ENCODE measurements at regions not wholly inside any gene's neighbourhood (a gene's known extent, or its start where the extent isn't known, plus 50 kb on each side); places are given as distances from the start of the nearest gene placed in this dataset.

DNA sequence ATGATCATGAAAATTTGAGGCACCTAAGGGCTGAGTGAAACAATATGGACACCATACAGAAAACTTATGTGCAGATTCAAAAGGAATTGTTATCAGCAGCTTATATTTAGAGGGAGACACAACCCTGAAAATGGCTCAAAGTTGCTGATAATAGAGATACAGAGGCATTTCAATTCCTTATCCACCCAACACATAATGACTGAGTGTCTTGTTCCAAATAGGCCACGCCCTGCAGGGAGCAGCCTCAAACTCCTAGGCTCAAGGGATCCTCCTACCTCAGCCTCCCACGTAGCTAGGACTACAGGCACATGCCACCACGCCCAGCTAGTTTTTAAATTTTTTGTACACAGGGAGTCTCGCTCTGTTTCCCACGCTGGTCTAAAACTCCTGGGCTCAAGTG is 79.0 kb downstream of the LBH start:
- no peak for DNase-seq (ENCODE audit: low read depth)

DNA sequence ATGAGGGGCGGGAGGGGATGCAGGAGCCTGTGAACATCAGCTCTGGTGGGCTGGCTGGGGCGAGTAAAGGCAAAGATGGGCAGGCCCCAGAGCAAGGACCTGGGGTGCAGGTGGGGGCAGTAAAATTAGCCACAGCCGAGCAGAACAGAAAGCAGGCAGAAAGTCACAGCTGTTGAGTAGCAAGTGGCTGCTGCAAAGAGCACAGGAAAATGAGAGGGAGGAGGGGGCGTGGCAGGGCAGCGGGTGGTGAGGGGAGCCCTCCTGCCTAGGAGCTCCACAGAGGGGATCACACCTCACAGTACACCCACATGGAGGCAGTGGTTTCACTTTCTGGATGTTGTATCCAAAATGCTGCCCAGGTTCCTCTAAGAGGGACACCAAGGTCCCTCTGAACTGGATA is 79.6 kb downstream of the LBH start:
- DNase-seq (ENCODE audit: low read depth), result no peak

GRCh38 chr2:30311711-30312110 is 80.4 kb downstream of the LBH start:
- no peak for DNase-seq (ENCODE audit: low read depth)

GRCh38 chr2:30312916-30313315 is 81.6 kb downstream of the LBH start:
- no peak for DNase-seq (ENCODE audit: low read depth)

DNA sequence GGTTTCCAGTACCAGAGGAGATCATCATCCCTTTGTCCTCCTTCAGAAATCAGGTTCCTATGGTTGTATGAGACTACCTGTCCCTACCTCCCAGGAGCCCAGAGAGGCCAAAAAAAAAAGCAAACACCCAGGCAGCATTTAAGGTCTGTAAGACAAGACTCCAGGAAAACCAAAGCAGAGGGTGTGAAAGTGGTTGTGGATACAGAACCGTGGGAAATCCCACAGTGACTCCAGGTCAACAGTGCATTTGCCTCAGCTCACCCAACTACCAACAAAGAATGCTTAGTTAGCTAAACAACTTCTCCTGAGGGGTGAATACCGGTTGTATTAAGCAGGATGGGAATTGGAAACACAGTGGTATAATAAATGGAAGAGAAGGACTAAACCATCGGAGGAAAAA is 83.6 kb downstream of the LBH start:
- DNase-seq (ENCODE audit: low read depth), result no peak

- no peak for DNase-seq (ENCODE audit: low read depth)
Measured at GRCh38 chr2:30315391-30316063, 84.2 kb downstream of the LBH start.

- no peak for DNase-seq (ENCODE audit: low read depth)
Measured at GRCh38 chr2:30316408-30316807, 85.1 kb downstream of the LBH start.

GRCh38 chr2:30318987-30319782 is 87.9 kb downstream of the LBH start:
- DNase-seq (ENCODE audit: low read depth), result no peak

DNA sequence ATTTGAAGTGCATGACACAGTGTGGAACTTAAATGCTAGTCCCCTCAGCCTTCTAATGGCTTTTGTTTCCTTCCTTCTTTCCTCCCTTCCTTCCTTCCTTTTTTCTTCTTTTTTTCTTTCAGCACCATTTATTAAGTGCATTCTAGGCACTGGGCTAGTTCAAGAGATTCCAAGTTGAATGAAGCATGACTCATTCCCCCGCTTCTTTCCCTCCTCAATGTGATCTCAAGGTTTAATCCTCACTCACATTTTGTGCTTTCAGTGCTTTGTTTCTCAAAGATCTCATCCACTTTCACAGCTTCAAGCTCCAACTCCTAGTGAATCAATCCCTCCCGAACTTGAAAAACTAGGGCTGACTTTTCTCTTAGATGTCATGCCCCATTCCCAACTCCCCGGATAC is 90.1 kb downstream of the LBH start:
- DNase-seq (ENCODE audit: low read depth), result no peak

DNA sequence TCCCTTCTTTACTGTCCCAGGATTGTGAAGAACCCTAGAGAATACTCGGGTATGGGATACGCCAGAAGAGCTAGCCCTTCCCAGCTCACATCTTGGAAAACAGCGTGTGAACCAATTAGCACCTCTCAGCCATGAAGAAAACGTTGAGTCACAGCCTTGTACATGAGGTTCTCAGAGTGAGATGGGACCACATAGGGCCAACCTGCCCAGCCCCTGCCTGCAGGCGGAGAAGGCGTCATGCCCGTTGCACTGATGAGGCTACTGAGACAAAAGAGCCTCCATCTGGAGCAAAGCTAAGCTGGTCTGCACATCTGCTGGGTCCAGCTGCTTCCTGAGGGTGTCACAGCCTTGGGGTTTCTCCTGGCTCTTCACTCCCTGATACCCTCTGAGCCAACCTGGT is 92.2 kb downstream of the LBH start:
- no peak for DNase-seq (ENCODE audit: low read depth)

DNA sequence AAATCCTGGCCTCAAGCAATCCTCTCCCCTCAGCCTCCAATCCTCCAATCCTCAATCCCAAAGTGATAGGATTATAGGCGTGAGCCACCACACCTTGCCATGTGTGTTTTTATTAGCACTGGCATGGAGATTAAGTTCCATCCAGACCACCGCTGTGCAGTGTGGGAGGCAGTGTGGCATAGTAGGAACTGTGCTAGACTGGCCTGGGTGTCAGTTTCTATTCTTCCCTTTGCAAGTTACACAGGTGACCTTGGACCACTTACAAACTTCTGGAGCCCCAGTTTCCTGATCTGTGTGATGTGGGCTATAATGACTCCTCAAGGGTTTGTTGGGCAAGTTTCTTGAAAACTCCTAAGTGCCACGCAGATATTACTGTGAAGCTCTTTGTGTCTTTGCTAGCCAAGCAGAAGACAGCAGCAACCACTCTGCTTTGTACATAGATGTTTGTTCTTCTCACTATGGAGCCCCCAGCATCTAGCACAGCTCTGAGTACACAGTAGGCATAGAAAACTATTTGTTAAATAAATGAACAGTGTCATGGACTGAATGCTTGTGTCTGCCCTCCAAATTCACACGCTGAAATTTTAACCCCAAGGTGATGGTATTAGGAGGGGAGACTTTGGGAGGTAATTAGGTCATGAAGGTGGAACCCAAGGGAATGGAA is 93.0 kb downstream of the LBH start:
- no peak for DNase-seq (ENCODE audit: low read depth)

DNA sequence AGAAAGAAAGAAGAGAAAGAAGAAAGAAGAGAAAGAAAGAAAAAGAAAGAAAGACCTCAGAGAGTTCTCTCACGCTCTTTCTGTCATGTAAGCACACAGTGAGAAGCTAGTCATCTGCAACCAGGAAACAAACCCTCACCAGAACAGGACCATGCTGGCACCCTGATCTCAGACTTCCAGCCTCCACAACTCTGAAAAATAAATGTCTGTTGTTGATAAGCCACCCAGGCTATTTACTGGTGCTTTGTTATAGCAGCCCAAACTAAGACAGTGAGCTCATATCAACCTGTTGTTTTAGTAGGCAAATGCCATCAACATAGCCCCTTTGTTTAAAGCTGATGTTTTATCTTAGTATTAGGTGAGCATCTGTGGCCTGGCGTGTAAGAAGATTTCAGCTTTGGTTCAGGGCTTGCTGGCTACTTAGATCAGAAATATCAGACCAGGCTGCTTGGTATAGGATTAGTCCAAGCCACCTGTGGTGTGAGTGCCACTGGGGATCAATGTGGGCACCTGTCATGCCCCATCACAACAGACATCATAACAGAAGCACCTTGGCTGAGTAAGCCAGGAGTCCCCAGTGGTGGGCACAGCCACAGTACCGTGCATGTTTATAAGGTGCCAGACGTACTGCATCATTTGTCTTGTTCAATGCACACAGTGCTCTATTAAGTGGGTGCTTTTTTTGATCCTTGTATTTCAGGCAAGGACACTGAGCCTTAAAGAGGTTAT is 94.4 kb downstream of the LBH start:
- no peak for DNase-seq (ENCODE audit: low read depth)

GRCh38 chr2:30326497-30326896 is 95.2 kb downstream of the LBH start:
- DNase-seq (ENCODE audit: low read depth), result no peak

DNA sequence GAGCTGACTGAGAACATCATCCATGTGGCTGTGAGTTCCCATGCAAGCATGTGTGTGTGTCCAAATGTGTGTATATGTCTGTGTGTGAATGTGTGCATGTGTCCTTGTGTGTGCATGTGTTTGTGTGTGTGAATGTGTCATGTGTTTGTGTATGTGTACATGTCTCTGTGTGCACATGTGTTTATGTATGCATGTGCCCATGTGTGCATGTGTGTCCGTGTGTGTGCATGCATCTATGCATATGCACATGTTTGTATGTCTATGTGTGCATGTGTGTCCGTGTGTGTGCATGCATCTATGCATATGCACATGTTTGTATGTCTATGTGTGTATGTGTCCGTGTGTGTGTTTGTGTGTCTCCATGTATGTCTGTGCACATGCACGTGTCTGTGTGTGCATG is 99.7 kb downstream of the LBH start:
- no peak for DNase-seq (ENCODE audit: low read depth)

DNA sequence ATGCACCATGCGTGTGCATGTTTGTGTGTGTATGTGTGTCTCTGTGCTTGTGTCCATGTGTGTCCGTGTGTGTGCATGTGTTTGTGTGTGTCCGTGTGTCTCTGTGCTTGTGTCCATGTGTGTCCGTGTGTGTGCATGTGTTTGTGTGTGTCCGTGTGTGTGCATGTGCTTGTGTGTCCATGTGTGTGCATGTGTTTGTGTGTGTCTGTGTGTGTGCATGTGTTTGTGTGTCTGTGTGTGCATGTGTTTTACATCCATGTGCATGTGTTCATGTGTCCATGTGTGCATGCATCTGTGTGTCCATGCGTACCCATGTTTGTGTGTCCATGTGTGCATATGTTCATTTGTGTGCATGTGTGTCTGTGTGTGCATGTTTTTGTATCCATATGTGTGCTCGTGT is 100.5 kb downstream of the LBH start:
- DNase-seq (ENCODE audit: low read depth), result no peak

DNA sequence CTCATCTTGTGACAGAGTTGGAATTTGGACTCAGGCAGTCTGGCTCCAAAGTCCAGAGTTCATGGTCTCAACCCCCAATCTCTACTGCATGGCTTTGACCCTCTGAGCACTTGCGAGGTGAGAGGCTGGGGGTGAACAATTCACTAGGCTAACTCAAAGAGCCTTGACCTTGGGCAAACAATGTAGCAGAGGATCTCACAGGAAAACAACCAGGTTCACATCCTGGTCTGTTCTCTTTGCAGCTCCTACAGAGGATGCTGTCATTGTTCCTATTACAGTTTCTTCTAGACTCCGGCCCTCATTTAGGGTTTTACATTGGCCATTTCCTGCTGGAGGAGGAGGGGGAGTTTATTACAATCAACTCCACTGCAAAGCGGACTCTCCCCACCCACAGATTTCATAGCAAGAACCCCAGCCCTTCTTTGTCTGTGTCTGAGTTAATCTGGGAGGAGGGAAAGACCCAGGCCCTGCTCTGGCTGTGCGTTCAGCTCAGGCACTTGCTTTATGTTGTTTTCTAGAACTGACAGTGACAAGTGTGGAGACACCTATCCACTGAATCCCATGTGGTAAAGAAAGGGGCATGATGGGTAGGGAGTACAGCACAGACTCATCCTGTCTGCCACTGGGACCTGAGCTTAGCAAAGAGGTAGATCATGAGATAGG is 101.6 kb downstream of the LBH start:
- DNase-seq (ENCODE audit: low read depth), result no peak

- DNase-seq (ENCODE audit: low read depth), result peak; percentile 14
Measured at GRCh38 chr2:30334762-30335363, 103.5 kb downstream of the LBH start.

DNA sequence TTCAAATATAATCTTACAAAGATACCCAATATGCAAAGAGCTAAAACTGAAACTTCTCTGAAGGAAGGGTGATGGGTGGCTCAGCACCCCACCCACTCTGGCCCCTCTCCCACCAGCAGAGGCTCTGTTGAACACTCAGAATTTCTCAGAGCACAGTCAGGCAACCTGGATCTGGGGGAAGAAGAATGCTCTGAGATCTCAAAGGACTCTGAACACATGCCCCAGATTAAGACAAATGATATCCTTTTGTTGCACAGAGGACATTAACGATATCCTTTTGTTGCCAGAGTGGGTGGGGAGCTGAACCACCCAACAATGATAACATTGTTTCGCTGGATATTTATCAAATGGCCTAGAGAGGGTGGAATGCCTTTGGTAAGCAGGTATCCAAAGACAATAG is 104.8 kb downstream of the LBH start:
- DNase-seq (ENCODE audit: low read depth), result no peak

DNA sequence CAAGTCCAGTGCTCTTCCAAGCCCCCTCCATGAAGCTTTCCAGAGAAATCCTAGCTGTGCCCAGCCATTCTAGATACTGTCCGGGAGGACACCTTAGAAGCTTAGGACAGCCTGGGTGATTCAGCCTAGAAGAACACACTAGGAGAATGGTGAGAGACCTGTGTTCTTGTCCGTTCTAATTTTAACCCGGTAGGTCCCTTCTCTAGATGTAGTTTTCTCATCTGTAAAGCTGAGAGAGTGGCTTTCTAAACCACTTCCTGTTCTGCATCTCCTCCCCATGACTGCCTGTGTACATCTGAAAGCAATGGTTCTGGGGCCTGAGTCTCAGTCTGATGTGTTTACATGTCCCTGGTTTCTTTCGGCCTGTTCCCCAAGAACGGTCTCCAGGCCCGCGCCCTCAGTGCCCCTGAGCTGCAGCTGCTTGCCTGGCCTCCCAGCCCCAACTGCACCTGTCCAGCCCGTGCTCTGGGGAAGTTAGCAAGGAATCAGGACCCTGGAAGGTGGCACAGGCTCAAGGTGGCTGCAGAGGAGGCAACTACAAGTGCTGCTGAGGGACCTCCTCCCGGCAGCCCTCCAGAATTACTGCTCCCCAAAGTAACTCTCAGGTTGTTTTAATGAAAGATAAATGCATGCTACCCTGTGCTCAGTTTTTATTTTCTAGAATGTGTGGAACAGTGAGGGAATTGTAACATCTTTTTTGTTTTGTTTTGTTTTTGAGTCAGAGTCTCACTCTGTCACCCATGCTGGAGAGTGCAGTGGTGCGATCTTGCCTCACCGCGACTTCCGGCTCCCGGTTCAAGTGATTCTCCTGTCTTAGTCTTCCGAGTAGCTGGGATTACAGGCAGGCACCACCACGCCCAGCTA is 105.9 kb downstream of the LBH start:
- DNase-seq (ENCODE audit: low read depth), result no peak

DNA sequence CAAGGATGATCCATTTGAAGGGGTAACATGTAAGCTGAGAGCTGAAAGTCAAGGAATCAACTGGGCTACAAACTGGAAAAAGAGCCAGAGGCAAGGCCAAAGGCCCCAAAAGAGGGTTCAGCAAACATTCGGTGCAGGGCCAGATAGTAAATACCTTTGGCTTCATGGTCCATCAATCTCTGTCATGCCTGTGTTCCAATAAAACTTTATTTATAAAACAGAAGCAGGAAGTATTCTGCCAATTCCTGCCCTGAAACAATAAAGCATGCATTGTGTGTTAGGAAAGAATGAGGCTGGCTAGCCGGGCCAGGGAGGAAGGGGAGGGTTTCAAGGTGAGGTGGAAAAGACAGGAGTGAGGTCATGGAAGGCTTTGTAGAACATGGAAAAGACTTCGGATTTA is 107.1 kb downstream of the LBH start:
- DNase-seq (ENCODE audit: low read depth), result no peak

- DNase-seq (ENCODE audit: low read depth), result no peak
Measured at GRCh38 chr2:30339071-30339470, 107.7 kb downstream of the LBH start.

All from stimulated activated CD8-positive, alpha-beta memory T cell treated with anti-CD3 and anti-CD28 coated beads, Interleukin-12 subunit alpha, Interleukin-12 subunit beta, amount 100 ng/mL, for 4 hours (primary cell).